HG03521 (cell line): ENCODE measurements at regions not wholly inside any gene's neighbourhood (a gene's known extent, or its start where the extent isn't known, plus 50 kb on each side); places are given as distances from the start of the nearest gene placed in this dataset.

Experiments
- ATAC-seq: cut with Tn5 transposase; IDR thresholded peaks from one replicate; pipeline ENCODE4 v1.9.1; 2021; ENCODE audit warnings: mild to moderate bottlenecking, moderate library complexity; ENCODE audit not compliant: unreplicated experiment

GRCh38 chr1:68551459-68551858 lies 54.6 kb upstream of the DEPDC1 start:
- ATAC-seq: no peak

- ATAC-seq: no peak
Observed at GRCh38 chr1:68558321-68559026, 61.6 kb upstream of the DEPDC1 start.

GRCh38 chr1:68565923-68566322 lies 69.0 kb upstream of the DEPDC1 start:
- ATAC-seq: no peak

- no peak for ATAC-seq
Observed at GRCh38 chr1:68570871-68571270, 74.0 kb upstream of the DEPDC1 start.

- no peak for ATAC-seq
Observed at GRCh38 chr1:68571454-68572235, 74.8 kb upstream of the DEPDC1 start.

- no peak for ATAC-seq
Observed at GRCh38 chr1:68585351-68585750, 88.5 kb upstream of the DEPDC1 start.

- ATAC-seq: no peak
Observed at GRCh38 chr1:68586766-68587165, 89.9 kb upstream of the DEPDC1 start.

GRCh38 chr1:68588304-68588703 lies 91.4 kb upstream of the DEPDC1 start:
- ATAC-seq: no peak

DNA sequence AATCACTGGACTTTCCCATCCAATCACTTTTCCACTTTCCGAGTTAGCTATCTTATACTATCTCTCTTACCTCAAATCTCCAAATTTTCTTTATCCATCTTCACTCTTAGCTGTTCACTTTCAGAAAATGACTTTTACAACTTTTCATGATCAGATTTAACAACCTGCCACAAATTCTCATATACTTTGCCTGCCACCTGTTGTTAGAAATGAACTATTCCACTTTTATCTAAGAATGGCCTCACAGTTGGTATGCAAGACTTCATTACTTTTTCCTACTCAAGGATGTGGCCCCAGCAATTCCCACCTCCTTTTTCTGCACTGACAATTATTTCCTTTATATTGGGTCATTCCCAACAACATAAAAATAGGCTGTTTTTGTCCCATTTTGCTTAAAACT lies 93.6 kb upstream of the DEPDC1 start:
- ATAC-seq: no peak

- ATAC-seq: no peak
Observed at GRCh38 chr1:68594851-68595250, 98.0 kb upstream of the DEPDC1 start.

- ATAC-seq: no peak
Observed at GRCh38 chr1:68600049-68600661, 103.3 kb upstream of the DEPDC1 start.

GRCh38 chr1:68608289-68608688 lies 111.4 kb upstream of the DEPDC1 start:
- no peak for ATAC-seq

DNA sequence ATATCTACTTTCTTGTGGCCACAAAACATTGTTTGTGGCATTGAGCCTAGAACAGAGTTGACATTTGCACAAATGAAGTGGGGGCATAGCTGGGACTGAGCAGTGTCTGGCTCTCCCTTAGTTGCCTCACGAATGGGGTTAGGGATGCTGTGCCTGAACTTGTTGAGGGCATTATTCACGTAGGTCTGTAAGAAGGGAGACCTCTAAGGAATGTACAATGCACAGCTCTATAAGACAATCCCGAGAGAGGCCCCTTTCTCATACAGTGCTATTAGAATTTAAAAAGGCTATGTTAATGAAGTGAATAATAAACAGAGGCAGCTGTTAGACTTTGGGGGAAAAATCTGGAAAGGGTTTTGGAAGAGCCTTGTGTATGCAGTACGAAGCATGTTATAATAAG lies 118.4 kb upstream of the DEPDC1 start:
- ATAC-seq: no peak

DNA sequence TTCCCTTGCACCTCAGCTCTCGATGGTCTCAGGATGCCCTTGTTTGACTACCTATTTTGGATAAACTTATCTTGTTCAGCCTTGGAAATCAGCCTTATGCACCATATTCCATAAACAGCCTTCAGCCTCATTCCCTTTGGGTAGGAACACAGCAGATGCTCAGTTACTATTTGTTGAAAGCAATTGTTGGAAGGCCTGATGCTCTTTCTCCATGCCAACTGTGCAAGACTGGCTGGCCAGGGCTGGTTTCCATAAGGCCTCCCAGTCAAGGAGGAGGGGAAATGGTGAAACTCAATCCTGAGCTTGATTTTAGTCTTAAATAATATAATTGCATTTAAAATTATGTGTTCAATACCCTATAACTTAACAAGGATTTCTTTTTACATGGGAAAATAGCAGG lies 121.1 kb upstream of the DEPDC1 start:
- ATAC-seq: no peak

DNA sequence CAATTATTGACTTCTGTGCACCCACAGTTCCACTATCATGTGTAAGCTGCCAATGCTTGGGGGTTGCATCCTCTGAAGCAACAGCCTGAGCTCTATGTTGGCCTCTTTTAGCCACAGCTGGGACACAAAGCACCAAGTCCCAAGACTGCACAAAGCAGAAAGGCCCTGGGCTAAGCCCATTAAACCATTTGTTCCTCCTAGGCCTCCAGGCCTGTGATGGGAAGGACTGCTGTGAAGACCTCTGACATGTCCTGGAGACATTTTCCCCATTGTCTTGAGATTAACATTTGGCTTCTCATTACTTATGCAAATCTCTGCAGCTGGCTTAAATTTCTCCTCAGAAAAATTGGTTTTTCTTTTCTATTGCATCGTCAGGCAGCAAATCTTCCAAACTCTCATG lies 123.7 kb upstream of the DEPDC1 start:
- no peak for ATAC-seq

GRCh38 chr1:68623700-68624099 lies 126.8 kb upstream of the DEPDC1 start:
- ATAC-seq: no peak

DNA sequence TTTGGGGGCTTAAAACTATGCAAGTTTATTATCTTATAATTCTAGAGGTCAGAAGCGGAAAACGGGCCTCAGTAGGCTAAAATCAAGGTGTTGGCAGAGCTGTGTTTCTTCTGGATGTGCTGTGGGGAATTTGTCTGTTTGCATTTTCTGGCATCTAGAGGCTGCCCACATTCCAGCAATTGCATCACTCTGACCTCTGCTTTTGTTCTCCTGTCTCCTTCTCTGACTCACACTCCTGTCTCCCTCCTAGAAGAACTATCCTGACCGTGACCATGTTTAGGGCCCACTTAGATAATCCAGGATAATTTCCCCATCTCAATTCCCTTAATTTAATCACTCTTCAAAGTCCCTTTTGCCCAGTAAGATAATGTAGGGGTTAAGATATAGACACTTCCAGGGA lies 127.4 kb upstream of the DEPDC1 start:
- no peak for ATAC-seq

GRCh38 chr1:68625624-68626023 lies 128.7 kb upstream of the DEPDC1 start:
- no peak for ATAC-seq

DNA sequence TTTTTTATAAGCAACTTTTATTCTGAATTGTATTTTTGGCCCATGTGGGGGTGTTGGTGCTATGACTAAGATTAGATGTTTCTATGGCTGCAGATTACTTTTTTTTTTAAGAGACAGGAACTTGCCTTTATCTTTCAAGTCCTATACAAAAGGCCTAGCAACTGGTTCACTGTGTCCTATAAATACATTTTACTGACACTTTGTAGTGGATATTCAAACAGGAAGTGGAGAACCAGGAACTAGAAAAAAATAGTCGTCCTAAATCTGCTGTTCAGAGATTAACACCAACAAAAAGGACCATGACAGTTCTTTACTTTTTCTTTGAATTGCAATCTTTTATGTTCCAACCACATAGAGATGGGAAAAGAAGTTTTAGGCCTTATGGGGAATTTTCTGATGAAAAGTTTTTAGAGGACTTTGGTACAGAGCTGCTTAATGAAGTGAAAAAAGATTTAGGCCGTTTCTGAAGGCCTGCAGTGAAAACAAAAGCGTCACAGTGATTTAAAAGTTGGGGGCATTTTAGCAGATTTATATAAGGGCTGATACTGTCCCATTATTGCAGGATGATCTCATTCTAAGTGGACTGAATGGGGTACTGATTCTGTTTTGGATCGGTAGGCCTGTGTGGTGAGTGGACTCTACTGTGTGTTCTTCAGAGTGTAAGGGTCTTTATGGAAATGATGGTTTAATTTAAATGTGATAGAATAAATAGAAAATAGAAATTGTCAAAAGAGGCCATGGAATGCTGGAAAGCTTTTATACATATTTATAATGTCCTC lies 136.4 kb upstream of the DEPDC1 start:
- no peak for ATAC-seq

DNA sequence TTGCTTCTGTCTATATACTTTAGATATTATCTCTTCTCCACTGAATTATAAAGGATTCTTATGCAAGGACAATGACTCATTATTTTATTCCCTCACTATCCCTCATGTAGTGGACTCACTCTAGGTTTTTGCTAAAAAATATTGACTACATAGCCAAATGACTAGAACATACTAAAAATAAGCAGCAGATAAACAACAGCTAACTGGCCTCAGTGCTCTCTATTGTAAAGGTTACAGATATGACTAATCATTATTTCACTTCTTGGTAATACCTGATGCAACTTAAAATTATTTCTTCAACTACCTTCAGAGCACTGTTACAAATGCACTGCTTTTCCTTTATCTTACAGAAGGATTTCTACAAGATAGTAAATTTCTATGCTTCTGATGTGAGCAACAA lies 147.6 kb upstream of the DEPDC1 start:
- no peak for ATAC-seq

- no peak for ATAC-seq
Observed at GRCh38 chr1:68651115-68651514, 154.2 kb upstream of the DEPDC1 start.
